22Rv1 (cell line): ENCODE measurements at regions not wholly inside any gene's neighbourhood (a gene's known extent, or its start where the extent isn't known, plus 50 kb on each side); places are given as distances from the start of the nearest gene placed in this dataset.

Experiments
- H3K27ac ChIP-seq: fragments of 450-650 bp; 2 replicates; pipeline ENCODE4 v1.5.1; 2017
- CTCF ChIP-seq: fragments of 450-650 bp; IDR thresholded peaks from 2 replicates; pipeline ENCODE4 v1.5.1; 2017; ENCODE audit warnings: mild to moderate bottlenecking
- ZFX ChIP-seq: fragments of 450-650 bp; IDR thresholded peaks from 2 replicates; pipeline ENCODE4 v1.6.1; 2017; ENCODE audit warnings: antibody characterized with exemption, borderline replicate concordance

- no peak for TF ChIP-seq ZFX
- TF ChIP-seq CTCF = no peak
- H3K27ac ChIP-seq = no peak overlapping the region
These were observed 331.8 kb downstream of the ZIC1 start for GRCh38 chr3:147740928-147741327.

- no peak for TF ChIP-seq CTCF
- TF ChIP-seq ZFX = no peak
- no peak overlapping the region for H3K27ac ChIP-seq
These were observed 335.8 kb downstream of the ZIC1 start for GRCh38 chr3:147744967-147745366.

DNA sequence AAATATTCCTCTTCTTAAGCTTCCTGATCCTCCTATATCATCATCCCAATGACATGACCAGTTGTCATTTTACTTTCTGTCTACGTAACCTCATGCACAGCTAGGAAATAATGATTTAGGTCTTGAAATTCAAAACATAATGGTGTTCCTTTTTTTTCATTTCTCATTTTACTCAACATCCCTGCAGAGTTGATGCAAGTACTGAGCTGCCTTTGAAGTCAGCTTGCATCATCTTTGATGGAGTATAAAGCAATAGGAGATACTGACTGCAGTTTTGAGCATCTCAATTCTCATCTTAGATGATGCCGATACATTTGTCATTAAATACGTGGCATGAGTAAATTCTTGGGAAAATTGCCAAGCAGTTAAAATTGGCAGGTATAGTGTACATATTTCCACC lies 346.1 kb downstream of the ZIC1 start:
- TF ChIP-seq ZFX (no peak), CTCF (no peak)
- H3K27ac ChIP-seq = no peak overlapping the region

DNA sequence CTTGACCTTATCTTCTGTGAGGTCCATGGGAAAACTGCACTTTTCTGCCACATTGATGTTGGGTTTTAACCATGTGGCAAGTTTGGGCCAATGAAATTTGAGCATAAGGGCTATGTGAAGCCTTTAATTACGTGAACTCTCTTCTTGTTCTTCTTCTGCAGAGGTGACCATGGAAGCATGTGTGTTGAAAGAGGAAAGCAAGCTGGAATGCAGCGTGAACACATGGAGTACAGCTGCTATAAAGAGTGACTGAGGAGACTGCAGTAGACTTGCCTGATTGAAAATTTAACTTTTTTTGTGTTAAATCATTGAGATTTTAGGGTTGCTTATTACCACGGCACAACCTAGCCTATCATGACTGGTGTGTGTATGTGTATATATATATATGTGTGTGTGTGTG lies 347.3 kb downstream of the ZIC1 start:
- no peak overlapping the region for H3K27ac ChIP-seq
- no peak for TF ChIP-seq CTCF
- no peak for TF ChIP-seq ZFX

GRCh38 chr3:147757866-147758265 lies 348.7 kb downstream of the ZIC1 start:
- no peak overlapping the region for H3K27ac ChIP-seq
- TF ChIP-seq ZFX (no peak), CTCF (no peak)

- no peak overlapping the region for H3K27ac ChIP-seq
- TF ChIP-seq CTCF = no peak
- TF ChIP-seq ZFX = no peak
These were observed 349.6 kb downstream of the ZIC1 start for GRCh38 chr3:147758771-147759170.

DNA sequence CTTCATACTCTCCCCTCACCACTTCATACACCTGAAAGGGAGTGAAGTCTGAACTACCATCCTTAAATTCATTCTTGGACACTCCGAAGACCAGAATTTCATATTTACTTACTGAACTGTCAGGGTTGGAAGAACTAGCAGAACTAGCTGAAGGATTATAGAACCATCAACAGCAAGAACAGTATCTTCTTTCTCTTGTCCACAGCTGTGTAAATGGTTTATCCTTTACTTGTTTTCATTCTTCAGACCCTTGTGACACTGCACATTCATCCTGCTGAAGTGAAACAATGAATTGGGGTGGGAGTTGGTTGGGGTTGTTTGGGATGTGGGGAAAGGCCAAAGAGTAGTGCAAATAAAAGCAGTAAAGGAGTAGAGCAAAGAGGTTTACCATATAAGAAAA lies 350.9 kb downstream of the ZIC1 start:
- no peak overlapping the region for H3K27ac ChIP-seq
- no peak for TF ChIP-seq ZFX
- no peak for TF ChIP-seq CTCF
